Astrocyte of the cerebellum (primary cell): ENCODE measurements at regions not wholly inside any gene's neighbourhood (a gene's known extent, or its start where the extent isn't known, plus 50 kb on each side); places are given as distances from the start of the nearest gene placed in this dataset.

Experiments
- DNase-seq: peaks from one replicate; pipeline ENCODE4 v3.0.0-alpha.2; 2011; ENCODE audit warnings: low read depth
- H3K4me3 ChIP-seq: 2 replicates; pipeline ENCODE4 v1.5.1; 2011; ENCODE audit warnings: mild to moderate bottlenecking, low read depth, low read length, moderate library complexity
- CTCF ChIP-seq: IDR thresholded peaks from 2 replicates; pipeline ENCODE4 v1.5.1; 2012; ENCODE audit warnings: low read length, low read depth, moderate library complexity, mild to moderate bottlenecking; ENCODE audit errors: missing control alignments
- in situ Hi-C: cut with HindIII; loops from 2 replicates; pipeline ENCODE4 v1.10.0; 2017; ENCODE audit warnings: low sequenced_read_pairs

DNA sequence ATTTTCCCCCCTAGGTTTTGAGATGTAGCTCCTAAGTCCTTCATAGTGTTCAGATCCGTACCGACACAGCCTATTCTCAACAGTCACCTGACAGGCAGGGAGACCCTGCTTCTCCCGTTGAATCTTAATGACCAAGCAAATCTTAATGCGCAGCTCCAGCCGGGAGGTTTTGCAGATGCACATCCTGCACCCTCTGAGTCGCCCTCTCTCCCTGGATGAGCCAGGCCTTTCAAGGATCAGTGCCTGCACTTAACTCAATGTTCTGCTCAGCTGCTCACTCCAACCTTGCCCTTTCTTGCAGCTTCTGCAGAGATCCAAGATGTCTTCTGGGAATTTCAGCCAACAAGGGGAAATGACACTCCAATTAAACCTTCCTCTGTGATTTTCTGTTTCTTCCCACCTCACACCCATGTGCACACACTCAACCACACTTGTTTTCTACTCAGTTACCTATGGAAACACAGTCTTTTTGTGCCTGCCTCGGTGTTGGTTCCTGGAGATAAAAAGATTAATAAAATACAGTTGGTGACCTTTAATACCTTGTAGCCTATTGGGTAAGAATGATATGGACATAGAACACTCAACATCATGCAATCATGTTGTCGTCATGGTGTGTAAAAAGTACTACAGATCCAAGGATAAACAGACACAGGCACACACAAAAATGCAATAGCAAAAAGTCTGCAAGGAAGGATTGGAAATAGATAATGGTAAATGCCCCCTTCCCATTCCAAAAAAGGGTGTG lies 76.9 kb upstream of the DYNLRB2 start:
- DNase-seq: no peak
- in situ Hi-C loops: no loop called here
- no peak overlapping the region for H3K4me3 ChIP-seq
- TF ChIP-seq CTCF: no peak

DNA sequence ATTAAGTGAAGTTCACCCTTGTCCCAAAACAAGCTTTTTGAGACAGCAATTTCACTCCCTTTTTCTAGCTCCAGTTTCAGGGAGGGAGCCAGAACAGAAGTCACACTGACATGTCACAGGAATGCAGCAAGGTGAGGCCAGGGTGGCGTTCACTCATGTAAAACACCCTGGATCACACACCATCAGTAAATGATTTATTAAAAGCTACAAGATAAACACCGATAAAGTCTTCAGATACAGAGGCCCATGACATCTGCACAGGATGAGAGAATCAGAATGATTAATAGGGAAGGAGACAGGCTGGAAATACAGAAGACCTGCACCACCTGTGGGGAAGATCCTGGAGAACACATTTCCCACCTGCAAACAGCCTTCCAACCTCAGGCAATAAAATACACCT lies 77.5 kb upstream of the DYNLRB2 start:
- no peak for TF ChIP-seq CTCF
- in situ Hi-C loops: no loop called here
- no peak overlapping the region for H3K4me3 ChIP-seq
- DNase-seq: no peak

GRCh38 chr16:80462917-80463316 lies 77.9 kb upstream of the DYNLRB2 start:
- in situ Hi-C loops: no loop called here
- no peak for TF ChIP-seq CTCF
- no peak overlapping the region for H3K4me3 ChIP-seq
- DNase-seq: no peak

DNA sequence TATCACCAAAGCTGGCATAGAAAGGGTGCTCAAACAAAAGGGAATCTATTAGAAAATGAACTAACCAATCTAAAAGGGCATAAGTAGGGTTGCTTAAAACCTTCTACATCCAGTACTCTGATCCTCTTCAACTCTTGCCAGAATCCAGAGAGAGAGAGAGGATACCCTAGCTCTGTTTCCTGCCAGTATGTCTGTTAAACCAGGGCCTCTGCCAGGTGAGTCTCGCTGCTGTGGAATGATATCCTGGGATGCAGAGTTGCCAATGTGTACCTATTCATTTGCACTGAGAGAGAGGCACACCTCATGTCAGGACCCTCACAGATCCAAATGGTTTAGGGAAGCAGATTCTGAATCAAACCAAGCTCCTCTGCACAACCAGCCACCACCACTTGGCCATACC lies 79.8 kb upstream of the DYNLRB2 start:
- DNase-seq: no peak
- TF ChIP-seq CTCF: no peak
- in situ Hi-C loops: no loop called here
- no peak overlapping the region for H3K4me3 ChIP-seq

DNA sequence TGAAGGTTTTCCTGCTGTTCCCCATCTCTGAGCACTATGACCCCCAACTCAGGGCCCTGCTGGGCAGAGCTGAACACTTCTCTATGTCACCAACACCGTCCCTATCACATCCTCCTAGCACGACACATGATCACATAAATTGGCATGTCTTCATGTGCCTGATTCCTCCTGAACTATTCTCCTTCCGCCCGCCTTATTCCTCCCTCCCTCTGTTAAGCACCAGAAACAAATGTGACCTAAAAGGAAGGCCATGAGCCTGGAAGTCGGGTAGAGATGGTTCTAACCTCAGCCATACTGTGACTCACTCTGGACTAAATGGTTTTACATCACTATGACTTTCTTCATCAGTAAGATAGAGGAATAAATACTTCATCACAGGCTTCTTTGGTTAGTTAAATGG lies 80.8 kb upstream of the DYNLRB2 start:
- DNase-seq: no peak
- H3K4me3 ChIP-seq: no peak overlapping the region
- no peak for TF ChIP-seq CTCF
- in situ Hi-C loops: no loop called here

- no peak for DNase-seq
Observed at GRCh38 chr16:80459331-80459777, 81.4 kb upstream of the DYNLRB2 start.

More at GRCh38 chr16:80459331-80459777, 81.4 kb upstream of the DYNLRB2 start:
- TF ChIP-seq CTCF: no peak
- no peak overlapping the region for H3K4me3 ChIP-seq
- in situ Hi-C loops: no loop called here
